IMR-90 (cell line): ENCODE measurements at regions not wholly inside any gene's neighbourhood (a gene's known extent, or its start where the extent isn't known, plus 50 kb on each side); places are given as distances from the start of the nearest gene placed in this dataset.

Experiments
- ATAC-seq: fragments of 200-7000 bp; cut with Tn5 transposase; 2 replicates; pipeline ENCODE4 v1.9.1; 2020; ENCODE audit warnings: low read depth, mild to moderate bottlenecking, moderate library complexity
- BruUV-seq: library from RNA; stranded (reverse); fragments of 400-500 nt; replicated peaks from 2 replicates; lab custom pipeline; 2021; lab: Mats Ljungman, UMichigan
- CTCF ChIA-PET: fragments of 300-600 bp; formaldehyde crosslinking; extraction: SDS; loops from one replicate; lab custom pipeline; 2021; ENCODE audit warnings: antibody characterized with exemption; lab: Yijun Ruan, JAX
- POLR2A ChIA-PET: fragments of 300-600 bp; sonication (Branson Sonifier 250); formaldehyde crosslinking; loops from one replicate; lab custom pipeline; 2022; ENCODE audit warnings: antibody characterized with exemption; ENCODE audit not compliant: unreplicated experiment; lab: Charles Lee
- DNase-seq: peaks from one replicate; pipeline ENCODE4 v3.0.0; 2013
- H2AFZ ChIP-seq: replicated peaks from 2 replicates; pipeline ENCODE3; 2013; ENCODE audit warnings: low read length, mild to moderate bottlenecking; ENCODE audit not compliant: poor library complexity
- H2AK5ac ChIP-seq: 2 replicates; pipeline ENCODE4 v1.6.1; 2013; ENCODE audit warnings: low read depth, low read length, inconsistent platforms
- H2AK9ac ChIP-seq: replicated peaks from 2 replicates; pipeline ENCODE3; 2013; ENCODE audit warnings: mild to moderate bottlenecking, low read depth, low read length, moderate library complexity; ENCODE audit not compliant: poor library complexity
- H2BK120ac ChIP-seq: 2 replicates; pipeline ENCODE4 v1.6.1; 2013; ENCODE audit warnings: low read depth, low read length, inconsistent platforms
- H2BK15ac ChIP-seq: 3 replicates; pipeline ENCODE4 v1.6.1; 2013; ENCODE audit warnings: low read depth, low read length, inconsistent platforms
- H2BK20ac ChIP-seq: 2 replicates; pipeline ENCODE4 v1.6.1; 2013; ENCODE audit warnings: low read depth, mild to moderate bottlenecking, inconsistent platforms, low read length, moderate library complexity
- H2BK5ac ChIP-seq: 2 replicates; pipeline ENCODE4 v1.6.1; 2013; ENCODE audit warnings: mild to moderate bottlenecking, low read depth, low read length, inconsistent platforms; ENCODE audit not compliant: poor library complexity, severe bottlenecking
- H3K14ac ChIP-seq: replicated peaks from 2 replicates; pipeline ENCODE4 v1.6.1; 2013; ENCODE audit warnings: low read depth, low read length, inconsistent platforms
- H3K18ac ChIP-seq: 2 replicates; pipeline ENCODE4 v1.6.1; 2013; ENCODE audit warnings: low read depth, low read length, control low read depth
- H3K23ac ChIP-seq: 2 replicates; pipeline ENCODE4 v1.6.1; 2013; ENCODE audit warnings: low read depth, low read length, inconsistent platforms
- H3K27ac ChIP-seq: 2 replicates; pipeline ENCODE4 v1.5.1; 2013; ENCODE audit warnings: mild to moderate bottlenecking, control low read depth, low read length; ENCODE audit not compliant: insufficient read depth
- H3K27me3 ChIP-seq: 2 replicates; pipeline ENCODE4 v1.6.1; 2013; ENCODE audit warnings: low read length; ENCODE audit not compliant: control insufficient read depth, insufficient read depth
- H3K36me3 ChIP-seq: 2 replicates; pipeline ENCODE4 v1.6.1; 2013; ENCODE audit warnings: low read length, mixed read lengths; ENCODE audit not compliant: control insufficient read depth, insufficient read depth
- H3K4ac ChIP-seq: 2 replicates; pipeline ENCODE4 v1.6.1; 2013; ENCODE audit warnings: low read depth, low read length, inconsistent platforms
- H3K4me1 ChIP-seq: 2 replicates; pipeline ENCODE4 v1.6.1; 2013; ENCODE audit warnings: low read length, mixed read lengths; ENCODE audit not compliant: control insufficient read depth, insufficient read depth
- H3K4me2 ChIP-seq: 2 replicates; pipeline ENCODE4 v1.6.1; 2013; ENCODE audit warnings: low read depth, mild to moderate bottlenecking, control low read depth, low read length, moderate library complexity
- H3K4me3 ChIP-seq: 2 replicates; pipeline ENCODE4 v1.5.1; 2013; ENCODE audit warnings: low read depth, mild to moderate bottlenecking, control low read depth, low read length, moderate library complexity; ENCODE audit not compliant: insufficient read depth
- H3K56ac ChIP-seq: 2 replicates; pipeline ENCODE4 v1.6.1; 2013; ENCODE audit warnings: low read length, inconsistent platforms; ENCODE audit not compliant: insufficient read depth; ENCODE audit errors: extremely low read depth
- H3K79me1 ChIP-seq, 2 experiments: 2 replicates each; pipeline ENCODE4 v1.6.1; 2013; ENCODE audit warnings: low read length in 2 of 2, inconsistent platforms in 1 of 2, low read depth in 1 of 2
- H3K9ac ChIP-seq: 2 replicates; pipeline ENCODE4 v1.6.1; 2013; ENCODE audit warnings: low read depth, low read length, control low read depth
- H3K9me1 ChIP-seq: 2 replicates; pipeline ENCODE4 v1.6.1; 2013; ENCODE audit warnings: low read length, inconsistent platforms; ENCODE audit not compliant: insufficient read depth
- H3K9me3 ChIP-seq: 2 replicates; pipeline ENCODE4 v1.6.1; 2013; ENCODE audit warnings: low read length; ENCODE audit not compliant: control insufficient read depth, insufficient read depth
- H4K20me1 ChIP-seq: 2 replicates; pipeline ENCODE4 v1.6.1; 2013; ENCODE audit warnings: low read length, inconsistent platforms; ENCODE audit not compliant: insufficient read depth
- H4K5ac ChIP-seq: 2 replicates; pipeline ENCODE4 v1.6.1; 2013; ENCODE audit warnings: mild to moderate bottlenecking, low read depth, low read length, control low read depth
- H4K8ac ChIP-seq, 2 experiments: 2 replicates each; pipeline ENCODE4 v1.6.1; 2013; ENCODE audit warnings: low read depth in 2 of 2, low read length in 2 of 2, control low read depth in 1 of 2, inconsistent platforms in 1 of 2
- H4K91ac ChIP-seq: 2 replicates; pipeline ENCODE4 v1.6.1; 2013; ENCODE audit warnings: low read depth, low read length, inconsistent platforms; ENCODE audit not compliant: insufficient read depth
- BHLHE40 ChIP-seq: fragments of 150-350 bp; IDR thresholded peaks from 2 replicates; pipeline ENCODE4 v1.6.1; 2016; ENCODE audit warnings: mild to moderate bottlenecking, low read depth, low read length
- CEBPB ChIP-seq: IDR thresholded peaks from 2 replicates; pipeline ENCODE4 v1.6.1; 2012; ENCODE audit warnings: low read depth, low read length, improper control_type of control experiment
- CHD1 ChIP-seq: IDR thresholded peaks from 2 replicates; pipeline ENCODE4 v1.6.1; 2012; ENCODE audit warnings: low read depth, low read length, improper control_type of control experiment
- CTCF ChIP-seq: conservative IDR thresholded peaks from 2 replicates; pipeline ENCODE4 v1.5.1; 2012; ENCODE audit warnings: mild to moderate bottlenecking, low read depth, low read length, improper control_type of control experiment
- ELK1 ChIP-seq: fragments of 150-350 bp; IDR thresholded peaks from 2 replicates; pipeline ENCODE4 v1.6.1; 2016; ENCODE audit warnings: low read depth, mild to moderate bottlenecking, low read length, moderate library complexity, borderline replicate concordance
- FOS ChIP-seq: fragments of 150-350 bp; IDR thresholded peaks from 2 replicates; pipeline ENCODE4 v1.6.1; 2016; ENCODE audit warnings: low read depth, low read length
- MAFK ChIP-seq: IDR thresholded peaks from 2 replicates; pipeline ENCODE4 v1.6.1; 2012; ENCODE audit warnings: low read depth, low read length, improper control_type of control experiment
- MAZ ChIP-seq: IDR thresholded peaks from 2 replicates; pipeline ENCODE4 v1.6.1; 2012; ENCODE audit warnings: low read depth, mild to moderate bottlenecking, low read length, improper control_type of control experiment, moderate library complexity, borderline replicate concordance
- MXI1 ChIP-seq: IDR thresholded peaks from 2 replicates; pipeline ENCODE4 v1.6.1; 2012; ENCODE audit warnings: low read depth, mild to moderate bottlenecking, low read length, moderate library complexity, borderline replicate concordance
- NFE2L2 ChIP-seq: fragments of 150-350 bp; IDR thresholded peaks from 2 replicates; pipeline ENCODE4 v1.6.1; 2016; ENCODE audit warnings: low read depth, mild to moderate bottlenecking, low read length
- POLR2A ChIP-seq: IDR thresholded peaks from 2 replicates; pipeline ENCODE4 v1.6.1; 2012; ENCODE audit warnings: mild to moderate bottlenecking, low read depth, low read length
- RAD21 ChIP-seq: IDR thresholded peaks from 2 replicates; pipeline ENCODE4 v1.6.1; 2012; ENCODE audit warnings: low read length, improper control_type of control experiment
- RCOR1 ChIP-seq: IDR thresholded peaks from 2 replicates; pipeline ENCODE4 v1.6.1; 2012; ENCODE audit warnings: mild to moderate bottlenecking, low read length, improper control_type of control experiment; ENCODE audit not compliant: insufficient replicate concordance
- RFX5 ChIP-seq: IDR thresholded peaks from 2 replicates; pipeline ENCODE4 v1.8.0; 2012; ENCODE audit warnings: low read depth, mild to moderate bottlenecking, low read length, moderate library complexity
- SMC3 ChIP-seq: fragments of 150-350 bp; IDR thresholded peaks from 2 replicates; pipeline ENCODE4 v1.6.1; 2016; ENCODE audit warnings: low read depth, mild to moderate bottlenecking, antibody characterized with exemption, low read length, moderate library complexity
- USF2 ChIP-seq: fragments of 150-350 bp; IDR thresholded peaks from 2 replicates; pipeline ENCODE4 v1.6.1; 2017; ENCODE audit warnings: mild to moderate bottlenecking, antibody characterized with exemption, low read length, low read depth
- WGBS, 2 experiments: methylation state at CpG; one replicate each; pipeline versions ENCODE4 v1.1.5 to v1.1.7; 2013; ENCODE audit warnings: missing lambda C conversion rate in 2 of 2; ENCODE audit not compliant: insufficient read length in 1 of 2; ENCODE audit errors: extremely low coverage in 2 of 2; 5-methylcytosine and 5-hydroxymethylcytosine counted together
- dilution Hi-C: fragments of 300-500 bp; cut with HindIII; formaldehyde crosslinking; loops from one replicate; pipeline ENCODE4 v1.14.3; 2018; ENCODE audit warnings: low sequenced_read_pairs; ENCODE audit not compliant: unreplicated experiment
- in situ Hi-C: fragments of 300-500 bp; cut with MboI; formaldehyde crosslinking; loops from 3 replicates; pipeline ENCODE4 v1.14.3; 2019; ENCODE audit warnings: low sequenced_read_pairs, inconsistent platforms, mixed read lengths
- intact Hi-C: fragments of 100-400 bp; cut with micrococcal nuclease; formaldehyde crosslinking; loops from 2 replicates; pipeline ENCODE4 v1.10.0; 2022

GRCh38 chr11:36890841-36891240 is 292.8 kb upstream of the RAG2 start:
- ChIA-PET POLR2A (no interaction called here), CTCF (no interaction called here)
- dilution Hi-C loops = no loop called here
- no peak overlapping the region for H3K23ac ChIP-seq
- no peak overlapping the region for H3K14ac ChIP-seq
- no TSS peak for BruUV-seq
- H4K91ac ChIP-seq = no peak overlapping the region
- no peak overlapping the region for H4K8ac ChIP-seq
- H3K9me3 ChIP-seq = no peaks in the 10 kb centered on the region
- no peak overlapping the region for H2AK9ac ChIP-seq
- H3K9me1 ChIP-seq = no peaks in the 10 kb centered on the region
- no peaks in the 10 kb centered on the region for H3K27me3 ChIP-seq
- H3K9ac ChIP-seq = no peak overlapping the region
- no peak overlapping the region for H2AFZ ChIP-seq
- no peak overlapping the region for H2BK15ac ChIP-seq
- no peak overlapping the region for H4K5ac ChIP-seq
- intact Hi-C loops = no loop called here
- H3K4ac ChIP-seq = no peak overlapping the region
- no peaks in the 10 kb centered on the region for H3K4me1 ChIP-seq
- no peak overlapping the region for H2BK5ac ChIP-seq
- H3K27ac ChIP-seq = no peak overlapping the region
- no peak overlapping the region for H3K56ac ChIP-seq
- H3K4me2 ChIP-seq = no peak overlapping the region
- ATAC-seq = no peak
- no peaks in the 10 kb centered on the region for H4K20me1 ChIP-seq
- H2BK120ac ChIP-seq = no peak overlapping the region
- no peak for DNase-seq
- H2BK20ac ChIP-seq = no peak overlapping the region
- in situ Hi-C loops = no loop called here
- WGBS, 2 experiments = no CpG with 5 or more reads among the region's 2 CpGs
- H3K79me1 ChIP-seq = no peaks in the 10 kb centered on the region
- TF ChIP-seq ELK1 (no peak), RAD21 (no peak), CEBPB (no peak), CTCF (no peak), SMC3 (no peak), USF2 (no peak), RCOR1 (no peak), FOS (no peak), MXI1 (no peak), RFX5 (no peak), CHD1 (no peak), BHLHE40 (no peak), MAZ (no peak), MAFK (no peak), NFE2L2 (no peak), POLR2A (no peak)
- H3K18ac ChIP-seq = no peak overlapping the region
- H3K36me3 ChIP-seq = no peaks in the 10 kb centered on the region
- H3K4me3 ChIP-seq = no peak overlapping the region
- H2AK5ac ChIP-seq = no peak overlapping the region
